IPS-15b (cell line): ENCODE measurements at regions not wholly inside any gene's neighbourhood (a gene's known extent, or its start where the extent isn't known, plus 50 kb on each side); places are given as distances from the start of the nearest gene placed in this dataset.

Experiments
- H3K27me3 ChIP-seq: one replicate; pipeline ENCODE4 v1.6.1; 2013; ENCODE audit warnings: low read length; ENCODE audit not compliant: control insufficient read depth, insufficient read depth
- H3K36me3 ChIP-seq: one replicate; pipeline ENCODE4 v1.6.1; 2013; ENCODE audit warnings: low read length; ENCODE audit not compliant: control insufficient read depth, insufficient read depth
- H3K4me1 ChIP-seq: one replicate; pipeline ENCODE4 v1.6.1; 2013; ENCODE audit warnings: mild to moderate bottlenecking, low read length; ENCODE audit not compliant: control insufficient read depth, insufficient read depth
- H3K4me3 ChIP-seq: one replicate; pipeline ENCODE4 v1.5.1; 2013; ENCODE audit warnings: low read depth, low read length
- H3K9ac ChIP-seq: one replicate; pipeline ENCODE4 v1.6.1; 2013; ENCODE audit warnings: low read depth, mild to moderate bottlenecking, low read length
- H3K9me3 ChIP-seq: one replicate; pipeline ENCODE4 v1.6.1; 2013; ENCODE audit warnings: mild to moderate bottlenecking, low read length; ENCODE audit not compliant: control insufficient read depth, insufficient read depth

DNA sequence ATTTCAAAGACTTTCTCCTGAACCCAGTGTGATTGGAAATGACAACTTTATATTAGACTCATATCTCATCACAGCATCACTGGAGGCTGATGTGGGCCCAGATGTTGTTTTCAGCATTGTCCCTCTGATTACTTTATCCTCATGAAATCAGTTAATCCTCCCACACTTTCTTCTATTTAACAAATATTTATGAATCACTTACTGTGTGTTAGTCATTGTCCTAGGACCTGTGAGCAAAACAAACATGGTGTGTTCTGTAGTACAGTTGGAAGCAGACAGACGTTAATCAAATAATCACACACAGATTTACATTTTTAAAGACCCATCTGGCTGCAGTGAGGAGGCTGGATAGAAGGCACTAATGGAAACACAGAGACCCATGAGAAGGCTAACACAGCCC, 383.7 kb downstream of the PRDM2 start:
- Histone ChIP-seq H3K4me1 (no peaks in the 10 kb centered on the region), H3K9ac (no peak overlapping the region), H3K27me3 (no peaks in the 10 kb centered on the region), H3K36me3 (no peaks in the 10 kb centered on the region), H3K4me3 (no peak overlapping the region), H3K9me3 (no peaks in the 10 kb centered on the region)

DNA sequence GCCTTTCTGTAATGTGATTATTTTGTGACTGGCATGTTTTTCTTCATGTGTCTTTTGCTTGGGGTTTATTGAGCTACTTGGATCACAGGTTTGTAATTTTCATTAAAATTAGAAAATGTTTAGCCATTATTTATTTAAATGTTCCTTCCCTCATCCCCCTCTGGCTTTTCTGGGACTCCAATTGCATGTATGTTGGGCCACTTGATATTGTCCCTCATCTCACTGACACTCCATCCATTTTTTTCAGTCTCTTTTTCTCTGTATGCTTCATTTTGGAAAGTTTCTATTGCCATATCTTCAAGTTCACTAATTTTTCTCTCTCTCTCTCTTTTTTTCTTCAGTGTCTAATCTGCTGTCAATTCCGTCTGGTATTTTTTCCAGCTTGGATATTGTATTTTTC, 390.1 kb downstream of the PRDM2 start:
- Histone ChIP-seq H3K36me3 (no peaks in the 10 kb centered on the region), H3K4me1 (no peaks in the 10 kb centered on the region), H3K4me3 (no peak overlapping the region), H3K9ac (no peak overlapping the region), H3K9me3 (no peaks in the 10 kb centered on the region), H3K27me3 (no peaks in the 10 kb centered on the region)

DNA sequence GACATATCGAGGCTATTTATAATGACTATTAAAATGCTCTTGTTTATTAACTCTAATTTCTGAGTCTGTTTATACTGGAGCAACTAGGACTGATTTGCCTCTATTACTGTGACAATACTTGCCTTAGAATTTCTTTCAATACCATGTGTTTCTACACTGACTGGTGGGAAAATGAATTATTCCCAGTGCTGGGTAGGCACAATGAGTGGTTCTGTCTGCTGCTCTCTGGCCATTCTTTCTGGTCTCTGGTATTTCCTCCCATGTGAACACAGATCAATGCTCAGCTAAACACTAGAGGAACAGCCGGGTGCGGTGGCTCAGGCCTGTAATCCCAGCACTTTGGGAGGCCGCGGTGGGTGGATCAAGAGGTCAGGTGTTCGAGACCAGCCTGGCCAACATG, 390.5 kb downstream of the PRDM2 start:
- Histone ChIP-seq H3K27me3 (no peaks in the 10 kb centered on the region), H3K4me1 (no peaks in the 10 kb centered on the region), H3K36me3 (no peaks in the 10 kb centered on the region), H3K9me3 (no peaks in the 10 kb centered on the region), H3K4me3 (no peak overlapping the region), H3K9ac (no peak overlapping the region)

DNA sequence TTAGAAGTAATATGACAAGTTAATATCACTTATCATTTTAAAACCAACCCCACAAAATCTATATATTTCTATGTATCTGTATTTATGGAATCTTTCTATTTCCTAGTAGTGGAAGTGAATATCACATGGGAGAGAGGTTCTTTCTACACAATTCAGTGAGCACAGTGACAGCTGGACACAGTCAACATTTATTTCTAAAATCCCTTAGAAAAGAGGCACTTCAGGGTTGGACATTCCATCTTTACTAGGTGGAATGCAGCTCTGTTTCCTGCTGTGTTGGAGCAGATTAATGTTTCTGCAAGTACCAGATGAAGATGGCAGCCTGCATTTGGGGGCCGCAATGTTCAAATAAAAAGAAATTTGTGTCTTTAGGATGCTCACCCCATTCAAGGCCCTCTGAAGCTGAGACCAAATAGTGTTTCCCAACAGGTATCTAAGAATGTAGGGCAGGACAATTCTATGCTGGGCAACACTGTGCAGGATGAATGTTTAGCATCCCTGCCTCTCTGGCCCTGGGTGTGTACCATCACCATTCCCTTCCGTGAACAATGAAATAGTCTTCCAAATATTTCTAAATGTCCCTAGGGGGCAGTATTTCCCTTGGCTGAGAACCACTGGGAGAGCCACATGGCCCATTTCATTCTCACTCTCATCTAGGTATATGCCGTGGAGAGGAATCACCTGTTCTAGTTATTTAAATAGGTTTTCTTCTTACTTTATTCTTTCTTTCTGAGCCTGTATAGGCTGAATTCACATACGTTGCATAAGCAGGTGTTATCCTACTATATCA, 394.8 kb downstream of the PRDM2 start:
- Histone ChIP-seq H3K4me3 (no peak overlapping the region), H3K36me3 (no peaks in the 10 kb centered on the region), H3K9ac (no peak overlapping the region), H3K9me3 (no peaks in the 10 kb centered on the region), H3K4me1 (no peaks in the 10 kb centered on the region), H3K27me3 (no peaks in the 10 kb centered on the region)

DNA sequence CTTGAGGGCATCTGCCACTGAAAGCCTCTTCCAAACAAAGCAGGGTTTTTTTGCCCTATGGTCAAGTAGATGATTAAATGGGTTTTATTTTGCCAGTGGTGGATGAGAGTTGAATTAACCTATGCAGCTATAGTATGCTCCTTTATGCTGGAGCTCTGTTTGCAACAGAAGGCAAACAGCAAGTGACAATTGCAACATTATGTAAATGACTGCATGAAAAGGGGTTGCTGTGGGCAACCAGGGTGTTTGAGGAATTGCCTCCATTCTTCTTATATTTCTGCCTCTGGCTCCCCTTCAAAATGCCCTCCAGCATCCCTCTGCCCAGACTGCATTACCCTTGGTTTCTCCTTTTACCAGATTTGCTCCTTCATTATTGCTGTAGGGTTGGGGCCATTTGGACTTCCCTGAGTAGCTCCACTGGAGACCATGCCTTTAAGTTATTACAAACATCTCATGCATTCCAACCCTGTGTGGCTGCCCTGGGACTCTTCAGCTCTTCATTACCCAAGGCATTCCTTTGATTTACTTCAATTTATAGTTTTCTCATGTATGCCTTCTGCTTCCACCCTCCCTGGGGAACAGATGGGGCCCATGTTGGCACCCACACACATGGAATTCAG, 398.4 kb downstream of the PRDM2 start:
- Histone ChIP-seq H3K4me1 (no peaks in the 10 kb centered on the region), H3K36me3 (no peaks in the 10 kb centered on the region), H3K9me3 (no peaks in the 10 kb centered on the region), H3K4me3 (no peak overlapping the region), H3K9ac (no peak overlapping the region), H3K27me3 (no peaks in the 10 kb centered on the region)

DNA sequence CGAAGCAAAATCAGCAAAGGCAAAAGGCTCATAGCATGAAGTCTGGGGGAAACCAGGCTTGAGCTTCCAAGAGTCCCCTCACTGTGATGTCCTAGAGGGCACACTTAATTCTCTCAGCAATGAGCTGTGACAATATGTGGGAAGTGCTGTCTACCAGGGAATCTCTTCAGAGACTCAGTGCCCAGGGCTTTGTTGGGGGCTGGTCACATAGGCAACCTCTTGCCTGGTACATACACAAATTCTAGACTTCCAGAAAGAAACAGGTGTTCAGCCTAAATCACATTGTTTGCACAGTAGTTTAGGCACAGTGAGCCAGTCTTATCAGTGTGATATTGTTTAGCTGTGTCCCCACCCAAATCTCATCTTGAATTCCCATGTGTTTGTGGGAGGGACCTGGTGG, 400.5 kb downstream of the PRDM2 start:
- Histone ChIP-seq H3K36me3 (no peaks in the 10 kb centered on the region), H3K9ac (no peak overlapping the region), H3K27me3 (no peaks in the 10 kb centered on the region), H3K9me3 (no peaks in the 10 kb centered on the region), H3K4me1 (no peaks in the 10 kb centered on the region), H3K4me3 (no peak overlapping the region)

DNA sequence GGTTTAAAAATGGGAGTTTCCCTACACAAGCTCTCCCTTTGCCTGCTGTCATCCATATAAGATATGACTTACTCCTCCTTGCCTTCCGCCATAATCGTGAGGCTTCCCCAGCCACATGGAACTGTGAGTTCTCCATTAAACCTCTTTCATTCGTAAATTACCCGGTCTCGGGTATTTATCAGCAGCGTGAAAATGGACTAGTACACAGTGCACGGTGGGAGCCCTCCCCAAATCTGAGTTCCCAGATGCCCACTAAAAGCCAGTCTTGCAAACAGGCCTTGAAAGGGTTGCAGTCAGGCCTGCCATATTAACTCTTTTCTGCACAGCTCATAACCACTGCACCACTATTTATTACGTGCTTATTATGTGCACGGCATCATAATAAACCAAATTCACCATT, 400.9 kb downstream of the PRDM2 start:
- Histone ChIP-seq H3K4me1 (no peaks in the 10 kb centered on the region), H3K27me3 (no peaks in the 10 kb centered on the region), H3K36me3 (no peaks in the 10 kb centered on the region), H3K9me3 (no peaks in the 10 kb centered on the region), H3K9ac (no peak overlapping the region), H3K4me3 (no peak overlapping the region)

DNA sequence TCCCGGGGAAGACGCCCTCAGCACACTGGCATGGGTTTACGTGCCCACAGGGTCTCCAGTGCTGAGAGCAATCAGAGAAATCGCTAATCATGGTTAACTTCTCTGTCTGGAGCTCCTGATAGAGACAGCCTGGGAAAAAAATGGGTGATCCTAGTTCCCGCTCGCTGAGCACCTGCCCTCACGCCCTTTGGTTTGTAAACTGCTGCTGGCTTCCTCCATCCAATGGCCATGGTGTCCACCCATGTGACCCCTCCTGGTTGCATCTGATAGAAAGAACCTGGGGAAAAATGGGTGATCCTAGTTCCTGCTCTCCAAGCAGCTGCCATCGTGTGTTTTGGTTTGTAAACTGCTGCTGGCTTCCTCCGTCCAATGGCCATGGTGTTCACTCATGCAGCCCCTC, 402.2 kb downstream of the PRDM2 start:
- no peaks in the 10 kb centered on the region for H3K9me3 ChIP-seq
- no peaks in the 10 kb centered on the region for H3K36me3 ChIP-seq
- no peak overlapping the region for H3K9ac ChIP-seq
- H3K4me1 ChIP-seq, result no peaks in the 10 kb centered on the region
- H3K27me3 ChIP-seq, result no peaks in the 10 kb centered on the region
- no peak overlapping the region for H3K4me3 ChIP-seq

DNA sequence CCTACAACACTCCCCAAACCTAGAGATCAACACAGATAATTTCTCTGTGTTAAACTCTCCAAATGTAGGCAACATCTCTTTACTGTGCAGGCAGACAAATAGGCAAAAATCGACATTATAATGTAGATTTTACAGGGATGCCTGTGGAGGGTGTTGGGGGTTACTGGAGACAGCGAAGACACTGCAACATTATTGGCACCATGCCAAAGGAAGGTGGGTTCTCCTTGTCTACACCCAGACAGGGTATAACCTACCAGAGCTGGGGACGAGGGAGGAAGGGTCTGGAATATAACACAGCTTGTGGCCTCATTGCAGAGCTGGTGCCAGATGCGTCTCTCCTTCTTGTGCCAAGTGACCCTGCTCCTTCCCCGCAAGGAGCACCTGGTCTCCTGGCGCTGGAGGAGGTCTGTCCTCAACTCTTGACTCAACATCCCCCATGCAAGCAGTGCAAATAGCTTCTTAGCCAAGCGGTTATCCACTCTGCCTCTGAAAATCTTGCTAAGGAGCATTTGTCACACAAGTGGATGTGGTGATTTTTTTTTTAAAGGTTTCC, 404.0 kb downstream of the PRDM2 start:
- no peaks in the 10 kb centered on the region for H3K36me3 ChIP-seq
- no peak overlapping the region for H3K9ac ChIP-seq
- H3K27me3 ChIP-seq, result no peaks in the 10 kb centered on the region
- no peaks in the 10 kb centered on the region for H3K9me3 ChIP-seq
- no peaks in the 10 kb centered on the region for H3K4me1 ChIP-seq
- H3K4me3 ChIP-seq, result no peak overlapping the region

DNA sequence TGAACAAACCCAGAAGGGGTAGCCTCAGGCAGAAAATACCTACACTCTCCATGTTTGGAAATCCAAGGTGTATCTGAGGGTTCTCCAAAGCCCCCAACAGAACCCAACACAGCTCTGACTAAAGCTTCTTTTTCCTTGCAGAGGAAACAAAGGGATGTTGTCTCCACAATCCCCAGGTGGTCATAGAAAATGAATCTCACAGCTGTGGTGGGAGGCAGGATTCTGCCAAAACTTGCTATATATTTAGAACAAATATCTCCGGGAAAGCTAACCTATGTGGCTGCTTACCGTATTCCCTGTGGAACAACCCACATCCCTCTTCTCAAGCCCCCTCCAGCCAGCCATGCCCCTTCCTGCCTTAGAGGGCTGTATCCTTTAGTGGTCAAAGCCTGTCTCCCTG, 406.1 kb downstream of the PRDM2 start:
- no peaks in the 10 kb centered on the region for H3K4me1 ChIP-seq
- H3K27me3 ChIP-seq, result no peaks in the 10 kb centered on the region
- no peak overlapping the region for H3K9ac ChIP-seq
- H3K36me3 ChIP-seq, result no peaks in the 10 kb centered on the region
- no peaks in the 10 kb centered on the region for H3K9me3 ChIP-seq
- no peak overlapping the region for H3K4me3 ChIP-seq

DNA sequence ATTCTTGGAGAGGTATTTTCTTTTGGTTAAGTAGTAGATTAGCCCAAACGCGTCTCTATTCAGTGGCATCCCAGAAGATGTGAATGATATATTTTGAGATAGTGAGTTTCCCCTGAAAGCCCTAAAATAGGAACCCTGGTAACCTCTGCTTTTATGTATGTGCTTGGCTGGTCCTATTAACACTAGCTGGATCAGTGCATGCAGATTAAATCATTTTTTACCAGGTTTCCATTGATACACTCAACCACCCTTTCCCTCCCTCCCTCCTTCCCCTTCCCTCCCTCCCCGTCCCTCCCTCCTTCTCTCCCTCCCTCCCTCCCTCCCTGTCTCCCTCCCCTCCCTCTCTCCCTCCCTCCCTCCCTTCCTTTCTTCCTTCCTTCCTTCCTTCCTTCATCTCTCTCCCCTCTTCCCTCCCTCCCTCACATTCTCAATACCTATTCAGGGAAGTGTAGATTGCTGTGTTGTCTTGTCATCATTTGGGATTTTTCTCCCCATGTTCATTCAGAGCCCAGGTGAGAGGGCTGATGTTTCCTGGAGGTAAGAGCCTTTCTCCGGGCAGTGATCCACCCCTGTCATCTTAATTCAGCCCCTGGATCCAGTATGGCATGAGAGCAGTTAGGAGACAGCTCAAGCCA, 406.8 kb downstream of the PRDM2 start:
- H3K4me1 ChIP-seq, result no peaks in the 10 kb centered on the region
- H3K9me3 ChIP-seq, result no peaks in the 10 kb centered on the region
- no peak overlapping the region for H3K9ac ChIP-seq
- H3K4me3 ChIP-seq, result no peak overlapping the region
- H3K27me3 ChIP-seq, result no peaks in the 10 kb centered on the region
- no peaks in the 10 kb centered on the region for H3K36me3 ChIP-seq
